T-helper 1 cell treated with Interleukin-12 subunit alpha and Interleukin-12 subunit beta and Interleukin-4 antibody, amounts not matched to agents 30 μg/mL and 1 μg/mL, for 36 hours (primary cell): ENCODE measurements at regions not wholly inside any gene's neighbourhood (a gene's known extent, or its start where the extent isn't known, plus 50 kb on each side); places are given as distances from the start of the nearest gene placed in this dataset.
"Not testable (repeated sequence)": the region's sequence is repeated elsewhere in the genome, so short reads cannot be mapped to it uniquely, and the experiment has no call there.

Source experiments
- H3K27ac Mint-ChIP-seq: one replicate; pipeline ENCODE4 v1.8.0; 2021; ENCODE audit warnings: mild to moderate bottlenecking, mixed read lengths
- H3K27me3 Mint-ChIP-seq: one replicate; pipeline ENCODE4 v1.8.0; 2021; ENCODE audit warnings: low read depth, mixed read lengths
- H3K36me3 Mint-ChIP-seq: one replicate; pipeline ENCODE4 v1.8.0; 2021; ENCODE audit warnings: low read depth, mixed read lengths
- H3K4me1 Mint-ChIP-seq: one replicate; pipeline ENCODE4 v1.8.0; 2021; ENCODE audit warnings: low read depth, mixed read lengths
- H3K4me3 Mint-ChIP-seq: one replicate; pipeline ENCODE4 v1.8.0; 2021; ENCODE audit warnings: mild to moderate bottlenecking, moderate library complexity, mixed read lengths
- H3K9me3 Mint-ChIP-seq: one replicate; pipeline ENCODE4 v1.8.0; 2021; ENCODE audit warnings: mixed read lengths

DNA sequence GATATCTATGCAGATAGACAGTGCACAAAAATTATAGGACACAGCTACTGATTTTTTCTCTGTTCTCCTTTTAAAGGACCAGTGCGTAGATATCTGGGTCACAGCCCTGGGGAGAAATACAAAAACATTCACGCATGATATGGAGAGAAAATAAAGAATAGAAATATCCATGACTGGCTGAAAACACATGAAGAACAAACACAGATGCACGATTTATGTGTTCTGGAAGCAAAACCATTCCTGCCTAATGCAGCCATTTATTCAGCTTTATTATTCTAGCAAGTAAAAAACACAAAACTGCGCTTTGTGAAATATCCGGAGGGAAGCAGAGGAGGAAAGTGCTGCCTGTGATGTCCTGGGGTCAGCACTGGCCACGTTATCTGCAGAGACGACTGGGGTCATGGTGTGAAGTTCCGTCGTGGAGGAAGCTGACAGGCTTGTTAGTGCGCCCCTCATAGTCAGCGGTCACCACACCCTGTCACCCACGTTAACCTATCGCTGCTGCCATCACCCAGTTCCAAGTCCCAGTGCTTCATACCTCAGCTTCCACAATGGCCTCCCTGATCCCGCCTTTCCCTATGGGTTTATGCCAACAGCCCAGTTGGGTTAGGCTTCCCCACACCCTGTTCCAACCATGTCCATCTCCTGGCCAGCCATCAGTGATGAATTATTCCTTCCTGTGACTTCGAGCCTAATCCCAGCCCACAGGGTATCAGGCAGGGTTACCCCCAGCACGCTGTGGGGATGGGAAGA, 86.6 kb upstream of the RPS6KA2 start:
- peaks cover 6% of the 10 kb centered on the region for H3K9me3 Mint-ChIP-seq
- H3K4me3 Mint-ChIP-seq = no peak overlapping the region
- H3K27ac Mint-ChIP-seq = no peak overlapping the region
- no peaks in the 10 kb centered on the region for H3K36me3 Mint-ChIP-seq
- peaks cover 4% of the 10 kb centered on the region for H3K27me3 Mint-ChIP-seq
- H3K4me1 Mint-ChIP-seq = no peaks in the 10 kb centered on the region

DNA sequence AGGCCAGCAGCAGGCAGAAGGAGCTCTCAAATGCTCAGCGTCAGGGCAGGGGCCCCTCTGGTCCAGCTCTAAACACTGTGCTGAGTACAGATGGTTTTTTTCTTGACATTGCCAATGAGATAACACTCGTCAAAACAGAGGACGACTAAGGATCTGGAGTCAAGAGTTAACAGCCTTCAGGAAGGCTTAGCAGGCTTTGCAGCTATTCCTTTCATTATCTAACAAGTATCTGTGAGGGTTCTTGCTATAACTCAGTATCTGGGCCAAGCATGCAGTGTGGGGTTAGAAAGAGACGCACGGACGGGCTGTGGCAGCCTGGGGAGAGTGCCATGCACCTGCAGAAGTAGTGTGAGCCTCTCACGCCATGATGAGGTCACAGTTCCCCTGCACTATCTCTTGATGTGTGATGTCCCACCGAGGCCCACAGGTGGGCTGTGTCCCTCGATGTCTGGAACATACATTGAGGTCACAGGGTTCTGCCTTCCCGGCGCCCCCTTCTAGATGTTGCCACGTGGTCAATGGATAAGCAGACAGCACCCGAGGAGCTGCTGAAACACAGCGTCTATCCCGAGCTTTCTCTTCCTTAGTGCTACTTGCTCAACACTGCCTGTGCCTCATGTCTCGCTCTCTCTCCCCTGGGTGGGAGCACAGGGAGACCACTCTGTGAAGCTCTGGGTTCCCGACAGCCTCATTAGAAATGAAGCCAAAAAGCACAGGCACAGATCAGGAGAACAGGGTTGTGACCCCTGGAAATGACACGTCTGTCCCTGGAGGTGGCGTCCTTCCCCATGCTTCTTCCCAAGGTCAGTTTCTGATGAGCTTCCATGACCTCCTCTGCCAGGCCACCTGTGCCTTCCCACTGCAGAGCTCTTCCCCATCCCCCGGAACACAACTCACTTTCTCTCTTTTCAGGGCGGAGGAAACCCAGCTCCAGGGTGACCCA, 85.5 kb upstream of the RPS6KA2 start:
- Mint-ChIP-seq H3K4me1 (no peaks in the 10 kb centered on the region), H3K9me3 (peaks cover 6% of the 10 kb centered on the region), H3K27ac (no peak overlapping the region), H3K4me3 (no peak overlapping the region), H3K27me3 (peaks cover 4% of the 10 kb centered on the region), H3K36me3 (no peaks in the 10 kb centered on the region)

DNA sequence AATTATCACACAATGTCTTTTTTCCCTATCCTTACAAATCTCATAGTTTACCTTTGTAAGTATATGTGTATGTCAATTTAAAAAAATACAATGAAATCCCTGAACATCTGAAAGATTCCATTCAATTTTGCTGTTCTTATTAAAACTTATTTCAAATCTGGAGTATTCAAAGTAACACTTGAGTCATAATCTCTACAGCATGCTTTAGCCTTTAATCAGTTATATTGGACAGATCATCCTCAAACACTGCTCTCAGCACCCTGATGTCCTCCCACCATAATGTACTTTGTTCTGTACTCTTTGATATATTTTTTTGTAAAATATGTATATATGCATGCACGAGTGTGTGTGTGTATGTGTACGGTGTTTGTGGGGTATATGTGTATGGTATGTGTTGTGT, 83.0 kb upstream of the RPS6KA2 start:
- H3K27me3 Mint-ChIP-seq = peaks cover 17% of the 10 kb centered on the region
- H3K4me1 Mint-ChIP-seq = no peaks in the 10 kb centered on the region
- H3K4me3 Mint-ChIP-seq = no peak overlapping the region
- H3K27ac Mint-ChIP-seq = no peak overlapping the region
- peaks cover 6% of the 10 kb centered on the region for H3K9me3 Mint-ChIP-seq
- no peaks in the 10 kb centered on the region for H3K36me3 Mint-ChIP-seq

DNA sequence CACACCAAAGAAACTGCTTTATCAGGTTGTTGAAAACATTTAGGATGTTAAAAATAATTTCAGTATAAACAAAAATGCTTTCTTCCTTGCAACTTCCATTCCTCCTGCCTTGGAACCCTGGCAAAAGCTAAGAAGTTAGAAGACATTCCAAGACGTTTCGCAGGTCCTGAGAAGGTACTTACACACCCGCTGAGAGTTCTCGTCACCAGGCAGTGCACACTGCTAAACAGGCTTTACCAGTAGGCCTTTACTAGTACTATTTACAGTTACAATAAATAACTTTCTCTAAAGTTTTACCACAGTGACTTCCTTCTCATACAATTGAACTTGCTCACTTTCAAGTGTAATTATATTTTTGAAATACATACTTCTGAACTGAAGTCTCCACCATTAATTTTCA, 81.4 kb upstream of the RPS6KA2 start:
- Mint-ChIP-seq H3K4me1 (no peaks in the 10 kb centered on the region), H3K36me3 (no peaks in the 10 kb centered on the region), H3K4me3 (no peak overlapping the region), H3K9me3 (peaks cover 6% of the 10 kb centered on the region), H3K27me3 (peaks cover 20% of the 10 kb centered on the region), H3K27ac (no peak overlapping the region)

DNA sequence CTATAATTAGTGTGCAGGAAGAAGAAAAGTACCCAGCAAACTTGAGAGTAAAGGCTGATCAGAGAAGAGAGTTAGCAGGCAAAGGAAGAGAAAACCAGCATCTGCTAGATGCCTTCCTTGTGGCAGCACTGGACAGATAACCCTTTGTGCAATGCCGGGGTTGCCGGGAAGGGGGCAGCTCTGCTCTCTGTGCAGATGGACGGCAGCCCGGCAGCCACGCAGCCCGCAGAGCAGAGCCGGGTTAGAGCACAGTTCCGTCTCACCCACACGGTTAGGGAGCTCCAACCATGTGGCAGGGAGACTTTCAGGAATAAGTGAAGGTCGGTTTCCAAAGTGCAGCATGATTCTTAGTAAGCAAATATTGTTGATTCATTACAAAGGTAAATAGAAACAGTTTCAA, 80.0 kb upstream of the RPS6KA2 start:
- Mint-ChIP-seq H3K27ac (no peak overlapping the region), H3K4me3 (no peak overlapping the region), H3K9me3 (peaks cover 6% of the 10 kb centered on the region), H3K4me1 (no peaks in the 10 kb centered on the region), H3K27me3 (peaks cover 20% of the 10 kb centered on the region), H3K36me3 (no peaks in the 10 kb centered on the region)

DNA sequence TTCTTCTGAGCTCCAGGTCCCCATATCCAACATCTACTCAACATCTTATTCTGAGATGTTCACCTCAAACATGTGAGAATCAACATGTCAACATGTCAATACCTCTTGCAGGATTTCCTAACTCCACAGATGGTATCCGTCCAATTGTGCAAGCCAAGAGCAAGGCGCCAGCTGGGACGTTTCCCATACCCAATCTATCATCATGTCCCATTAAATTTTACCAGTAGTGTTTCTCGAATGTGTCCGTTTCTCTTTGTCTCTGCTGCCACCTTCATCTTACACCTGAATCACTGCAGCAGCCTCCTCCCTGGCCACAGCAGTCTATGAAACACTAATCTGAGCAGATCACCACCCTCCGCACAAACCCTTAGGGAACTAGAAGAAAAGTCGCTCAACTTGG, 78.0 kb upstream of the RPS6KA2 start:
- Mint-ChIP-seq H3K27ac (no peak overlapping the region), H3K9me3 (no peaks in the 10 kb centered on the region), H3K36me3 (no peaks in the 10 kb centered on the region), H3K4me1 (no peaks in the 10 kb centered on the region), H3K4me3 (no peak overlapping the region), H3K27me3 (peaks cover 23% of the 10 kb centered on the region)

DNA sequence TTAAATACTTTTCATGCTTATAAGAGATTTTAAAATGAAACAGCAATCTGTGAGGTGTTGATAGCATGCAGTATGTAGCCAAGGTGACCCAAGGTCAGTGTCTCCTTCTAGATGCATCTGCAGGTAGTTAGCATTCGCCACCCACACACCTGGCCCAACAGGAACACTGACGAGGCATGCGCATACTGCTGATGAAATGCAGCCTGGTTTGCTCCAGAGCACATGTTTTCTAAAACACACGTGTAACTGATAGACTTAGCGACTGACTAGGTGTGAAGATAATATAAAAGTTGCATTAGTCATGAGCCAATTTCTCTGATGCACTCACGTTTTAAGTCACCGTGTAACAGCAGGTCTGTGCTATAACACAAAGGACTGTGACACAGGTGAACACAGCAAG, 77.1 kb upstream of the RPS6KA2 start:
- H3K27me3 Mint-ChIP-seq = peaks cover 23% of the 10 kb centered on the region
- H3K36me3 Mint-ChIP-seq = no peaks in the 10 kb centered on the region
- no peaks in the 10 kb centered on the region for H3K4me1 Mint-ChIP-seq
- no peaks in the 10 kb centered on the region for H3K9me3 Mint-ChIP-seq
- H3K4me3 Mint-ChIP-seq = no peak overlapping the region
- H3K27ac Mint-ChIP-seq = no peak overlapping the region

DNA sequence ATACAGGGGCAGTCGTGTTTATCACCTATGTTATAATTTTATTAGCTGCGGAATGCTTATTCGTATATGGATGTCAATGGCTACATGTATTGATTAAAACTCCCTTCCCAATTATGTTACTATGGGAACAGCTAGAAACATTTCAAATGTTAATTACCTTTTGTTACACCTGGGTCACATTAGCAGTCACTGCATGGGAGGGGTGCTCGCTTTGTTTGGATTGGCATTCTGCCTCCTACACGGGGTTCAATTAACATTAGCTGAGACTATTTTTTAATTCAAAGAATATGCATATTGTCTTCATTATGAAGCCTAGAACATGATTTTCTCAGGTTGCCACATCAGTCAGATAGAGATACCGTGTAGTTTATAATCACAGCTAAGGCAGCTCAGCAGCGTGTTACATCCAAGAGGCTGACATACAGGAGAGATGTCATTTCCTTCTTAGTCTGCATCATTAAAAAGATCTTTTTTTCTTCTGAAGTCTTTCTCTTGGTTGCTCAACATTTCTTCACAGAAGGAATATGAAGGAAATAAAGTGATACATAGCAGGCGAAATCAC, 76.2 kb upstream of the RPS6KA2 start:
- no peak overlapping the region for H3K4me3 Mint-ChIP-seq
- H3K27me3 Mint-ChIP-seq = peaks cover 23% of the 10 kb centered on the region

DNA sequence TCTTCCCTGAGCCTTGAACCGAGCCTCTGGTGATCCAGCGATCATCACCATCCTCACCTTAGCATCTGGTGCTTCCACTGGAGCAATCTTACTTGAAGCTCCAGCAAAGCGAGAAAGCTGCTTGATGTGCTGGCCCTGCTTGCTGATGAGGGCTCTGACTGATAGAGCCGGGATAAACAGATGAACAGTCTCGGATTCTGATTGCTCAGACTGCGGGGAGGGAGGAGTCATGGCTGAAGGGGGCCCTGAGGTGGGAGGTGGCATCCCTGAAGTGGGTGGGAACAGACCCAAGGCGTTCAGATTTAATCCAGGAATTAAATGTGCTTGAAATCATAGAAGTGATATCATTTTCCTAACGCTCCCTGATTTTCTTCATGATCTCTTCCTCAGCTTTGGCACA, 74.4 kb upstream of the RPS6KA2 start:
- H3K4me1 Mint-ChIP-seq = not testable (repeated sequence)

More for the DNA sequence above, 76.2 kb upstream of the RPS6KA2 start:
- no peaks in the 10 kb centered on the region for H3K4me1 Mint-ChIP-seq
- H3K9me3 Mint-ChIP-seq = no peaks in the 10 kb centered on the region
- no peaks in the 10 kb centered on the region for H3K36me3 Mint-ChIP-seq
- H3K27ac Mint-ChIP-seq = no peak overlapping the region

DNA sequence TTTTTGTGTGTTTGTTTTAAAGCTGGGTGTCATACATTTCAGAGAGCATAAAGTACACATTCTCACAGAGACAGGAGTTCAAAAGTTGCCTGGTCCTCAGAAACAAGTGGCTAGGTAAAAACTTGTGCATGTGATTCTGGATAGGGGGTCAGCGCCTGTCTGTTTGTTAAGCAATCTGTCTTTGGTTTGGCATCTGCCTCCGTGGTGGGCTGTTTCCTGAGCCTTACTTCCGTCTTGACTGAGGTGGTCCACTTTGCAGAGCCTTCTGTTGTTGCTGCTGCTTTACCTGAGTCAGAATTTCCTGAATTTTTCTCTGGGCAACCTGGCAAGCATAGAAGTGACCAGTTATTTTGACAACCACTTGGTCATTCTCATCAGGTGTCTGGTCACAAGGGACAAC, 73.8 kb upstream of the RPS6KA2 start:
- not testable (repeated sequence) for H3K27ac Mint-ChIP-seq, H3K36me3 Mint-ChIP-seq, H3K4me1 Mint-ChIP-seq, H3K9me3 Mint-ChIP-seq, H3K4me3 Mint-ChIP-seq
- H3K27me3 Mint-ChIP-seq = peaks cover 10% of the 10 kb centered on the region

More for the DNA sequence above, 74.4 kb upstream of the RPS6KA2 start:
- not testable (repeated sequence) for H3K9me3 Mint-ChIP-seq, H3K4me3 Mint-ChIP-seq, H3K27ac Mint-ChIP-seq, H3K36me3 Mint-ChIP-seq
- H3K27me3 Mint-ChIP-seq = peaks cover 15% of the 10 kb centered on the region

DNA sequence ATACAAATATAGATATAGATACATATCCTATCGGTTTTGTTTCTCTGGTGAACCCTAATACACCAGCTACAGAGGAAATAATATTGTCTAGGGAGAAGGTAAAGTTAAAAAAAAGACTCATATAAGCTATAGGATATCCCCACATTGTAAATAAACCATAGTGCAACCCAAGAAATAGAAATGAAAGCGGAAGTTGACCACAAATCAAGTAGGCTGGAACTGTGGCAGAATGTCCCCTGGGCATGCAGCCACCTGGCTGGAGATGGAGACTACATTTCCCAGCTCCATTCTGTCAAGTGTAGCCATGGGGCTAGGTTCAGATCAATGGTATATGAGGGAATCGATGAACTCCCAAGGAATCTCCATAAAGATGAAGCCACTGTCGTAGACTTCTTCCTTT, 70.1 kb upstream of the RPS6KA2 start:
- no peak overlapping the region for H3K27ac Mint-ChIP-seq
- peaks cover 3% of the 10 kb centered on the region for H3K27me3 Mint-ChIP-seq
- no peaks in the 10 kb centered on the region for H3K9me3 Mint-ChIP-seq
- H3K4me1 Mint-ChIP-seq = no peaks in the 10 kb centered on the region
- no peak overlapping the region for H3K4me3 Mint-ChIP-seq
- no peaks in the 10 kb centered on the region for H3K36me3 Mint-ChIP-seq

DNA sequence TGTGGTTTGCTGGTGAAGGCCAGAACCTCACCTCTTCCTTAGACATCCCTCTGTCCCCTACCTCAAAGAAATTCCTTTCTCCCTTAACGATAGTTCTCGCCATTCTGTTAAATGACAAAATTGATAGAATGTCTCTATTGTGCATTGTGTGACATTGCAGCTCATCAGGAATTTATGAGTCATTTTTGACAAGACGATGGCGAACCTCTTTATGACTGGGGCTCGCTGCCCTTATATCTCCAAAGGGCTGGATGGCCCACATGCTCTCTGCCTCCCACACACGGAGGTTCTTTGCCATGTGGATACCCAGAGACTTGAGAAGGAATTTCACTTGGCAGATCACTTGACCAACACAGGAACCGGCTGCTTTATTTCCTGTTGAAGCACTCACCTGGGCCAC, 66.8 kb upstream of the RPS6KA2 start:
- no peak overlapping the region for H3K4me3 Mint-ChIP-seq
- H3K27ac Mint-ChIP-seq = no peak overlapping the region
- no peaks in the 10 kb centered on the region for H3K9me3 Mint-ChIP-seq

DNA sequence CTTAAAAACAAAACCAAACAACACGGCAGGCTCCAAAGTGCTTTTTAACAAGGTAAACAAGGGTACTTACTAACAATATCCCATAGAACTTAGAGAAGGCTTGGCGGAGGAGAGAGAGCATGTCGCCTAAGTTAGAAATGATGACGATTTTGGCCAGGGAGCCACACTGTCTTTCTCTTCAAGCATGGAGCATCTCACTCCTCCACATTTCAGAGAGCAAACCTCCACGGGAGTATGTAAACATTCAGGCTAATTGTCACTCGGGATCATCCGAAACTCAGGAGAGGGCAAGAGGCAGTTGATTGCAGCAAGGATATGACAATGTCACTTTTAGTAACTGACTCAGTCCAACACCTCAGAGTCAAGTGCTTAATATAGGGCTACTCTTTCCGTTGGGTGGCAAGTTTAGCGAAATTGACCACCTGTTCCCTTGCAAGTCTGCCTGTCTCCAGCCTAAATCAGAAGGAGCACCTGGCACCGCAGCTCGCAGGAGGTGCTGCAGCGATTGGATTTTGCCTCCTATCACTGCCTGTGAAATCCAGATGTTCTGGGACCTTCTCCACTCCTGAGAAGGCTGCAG, 65.8 kb upstream of the RPS6KA2 start:
- no peaks in the 10 kb centered on the region for H3K4me1 Mint-ChIP-seq
- H3K27me3 Mint-ChIP-seq = no peaks in the 10 kb centered on the region
- no peaks in the 10 kb centered on the region for H3K9me3 Mint-ChIP-seq
- no peak overlapping the region for H3K27ac Mint-ChIP-seq
- H3K36me3 Mint-ChIP-seq = no peaks in the 10 kb centered on the region
- H3K4me3 Mint-ChIP-seq = no peak overlapping the region

More for the DNA sequence above, 66.8 kb upstream of the RPS6KA2 start:
- Mint-ChIP-seq H3K36me3 (no peaks in the 10 kb centered on the region), H3K4me1 (no peaks in the 10 kb centered on the region), H3K27me3 (no peaks in the 10 kb centered on the region)

DNA sequence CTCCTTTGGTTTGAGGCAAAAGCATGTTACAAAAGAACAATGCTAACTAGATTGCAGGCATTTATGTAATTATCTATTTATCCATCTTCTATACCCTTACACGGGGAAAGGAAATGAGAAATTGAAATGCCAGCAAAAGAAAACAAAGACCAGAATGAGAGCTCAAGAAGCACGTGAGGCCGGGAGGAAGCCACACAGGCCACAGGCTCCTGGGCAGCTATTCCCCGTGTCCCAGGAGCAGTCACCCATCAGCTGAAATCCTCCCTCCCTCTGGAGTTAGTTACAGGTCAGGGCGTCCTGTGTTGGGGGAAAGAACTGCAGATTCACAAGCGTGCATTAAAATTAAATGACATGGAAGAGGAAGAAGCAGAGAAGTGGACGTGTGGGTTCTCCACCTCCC, 64.7 kb upstream of the RPS6KA2 start:
- Mint-ChIP-seq H3K36me3 (no peaks in the 10 kb centered on the region), H3K4me3 (no peak overlapping the region), H3K27ac (no peak overlapping the region), H3K27me3 (no peaks in the 10 kb centered on the region), H3K4me1 (no peaks in the 10 kb centered on the region), H3K9me3 (no peaks in the 10 kb centered on the region)
